Neural progenitor cell (in vitro differentiated cells): ENCODE measurements at regions not wholly inside any gene's neighbourhood (a gene's known extent, or its start where the extent isn't known, plus 50 kb on each side); places are given as distances from the start of the nearest gene placed in this dataset.

ENCODE experiments used
- CTCF ChIP-seq: fragments of 200-600 bp; sonication (generic); IDR thresholded peaks from 2 replicates; pipeline ENCODE4 v1.5.1; 2017; ENCODE audit warnings: antibody characterized with exemption, mild to moderate bottlenecking
- EZH2 ChIP-seq: fragments of 200-600 bp; sonication (generic); IDR thresholded peaks from 2 replicates; pipeline ENCODE4 v1.6.1; 2017; ENCODE audit warnings: antibody characterized with exemption, mild to moderate bottlenecking, moderate library complexity

- TF ChIP-seq EZH2: no peak
- no peak for TF ChIP-seq CTCF
These were observed 259.9 kb downstream of the FOXD2 start for GRCh38 chr1:47697616-47698335.
